ENCODE measurements at regions not wholly inside any gene's neighbourhood (a gene's known extent, or its start where the extent isn't known, plus 50 kb on each side); places are given as distances from the start of the nearest gene placed in this dataset.

GRCh38 chr13:83958531-83958930 lies 76.3 kb upstream of the SLITRK1 start:
- no peak for DNase-seq

DNA sequence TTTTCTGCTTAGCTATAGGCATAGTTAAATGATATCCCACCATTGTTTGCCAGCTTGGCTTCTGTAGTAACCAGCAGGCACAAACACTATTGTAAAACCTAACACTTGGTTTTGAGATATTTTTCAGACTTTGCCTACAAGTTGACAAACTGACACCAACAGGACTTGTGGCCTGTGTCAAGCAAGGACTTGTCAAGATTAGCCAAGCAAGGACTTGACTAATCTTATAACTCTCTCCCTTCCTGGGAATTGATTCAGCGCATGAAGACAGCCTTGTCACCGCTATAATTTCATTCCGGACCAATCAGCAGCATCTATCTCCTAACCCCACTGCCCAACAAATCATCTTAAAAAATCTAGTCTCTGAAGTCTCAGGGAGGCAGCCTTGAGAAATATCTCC lies 72.7 kb upstream of the SLITRK1 start:
- no peak for DNase-seq

DNA sequence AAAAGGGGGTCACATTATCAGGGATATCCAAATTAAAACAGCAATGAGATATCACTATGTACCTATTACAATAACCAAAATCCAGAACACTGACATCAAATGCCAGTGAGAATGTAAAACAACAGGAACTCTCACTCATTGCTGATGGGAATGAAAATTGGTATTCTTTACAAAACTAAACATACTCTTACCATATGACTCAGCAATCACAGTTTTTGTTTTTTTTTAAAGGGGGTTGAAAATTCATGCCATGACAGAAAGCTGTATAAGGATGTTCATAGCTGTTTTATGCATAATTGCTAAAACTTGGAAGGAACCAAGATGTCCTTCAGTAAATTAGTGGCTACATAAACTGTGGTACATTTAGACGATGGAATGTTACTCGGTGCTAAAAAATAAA lies 71.6 kb upstream of the SLITRK1 start:
- DNase-seq = no peak

GRCh38 chr13:83950293-83950692 lies 68.0 kb upstream of the SLITRK1 start:
- no peak for DNase-seq

DNA sequence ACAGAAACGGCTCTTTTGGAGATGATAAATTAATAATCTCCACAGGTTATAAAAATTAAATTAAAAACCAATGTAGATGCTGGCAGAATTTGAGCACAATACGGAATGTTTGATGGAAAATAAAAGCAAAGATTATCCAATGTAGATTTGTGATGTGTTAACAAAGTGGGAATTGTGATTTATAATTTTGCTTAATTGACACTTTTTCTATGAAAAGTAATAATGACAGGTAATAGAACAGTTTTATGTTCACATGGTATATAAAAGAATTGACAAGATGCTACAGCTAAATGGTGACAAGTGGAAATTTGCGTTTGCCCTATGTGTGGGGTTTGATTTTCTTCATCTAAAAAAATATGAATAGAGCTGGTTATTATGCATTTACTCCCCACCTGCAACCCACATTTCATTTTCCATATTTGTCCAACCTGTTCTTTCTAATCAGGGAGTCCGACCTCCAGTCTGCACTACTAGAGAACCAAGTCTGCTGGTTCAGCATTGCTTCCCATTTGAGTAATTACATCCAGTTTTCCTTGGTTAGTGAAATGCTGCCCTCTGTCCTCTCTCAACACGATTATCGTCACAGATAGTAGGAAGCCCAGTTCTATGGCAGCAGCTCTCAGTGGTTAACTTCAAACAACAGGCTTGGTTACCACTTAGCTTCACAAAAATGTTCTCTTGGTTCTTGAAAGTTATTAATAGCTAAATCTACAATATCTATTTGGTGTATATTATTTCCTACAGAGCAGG lies 61.4 kb upstream of the SLITRK1 start:
- DNase-seq = no peak

DNA sequence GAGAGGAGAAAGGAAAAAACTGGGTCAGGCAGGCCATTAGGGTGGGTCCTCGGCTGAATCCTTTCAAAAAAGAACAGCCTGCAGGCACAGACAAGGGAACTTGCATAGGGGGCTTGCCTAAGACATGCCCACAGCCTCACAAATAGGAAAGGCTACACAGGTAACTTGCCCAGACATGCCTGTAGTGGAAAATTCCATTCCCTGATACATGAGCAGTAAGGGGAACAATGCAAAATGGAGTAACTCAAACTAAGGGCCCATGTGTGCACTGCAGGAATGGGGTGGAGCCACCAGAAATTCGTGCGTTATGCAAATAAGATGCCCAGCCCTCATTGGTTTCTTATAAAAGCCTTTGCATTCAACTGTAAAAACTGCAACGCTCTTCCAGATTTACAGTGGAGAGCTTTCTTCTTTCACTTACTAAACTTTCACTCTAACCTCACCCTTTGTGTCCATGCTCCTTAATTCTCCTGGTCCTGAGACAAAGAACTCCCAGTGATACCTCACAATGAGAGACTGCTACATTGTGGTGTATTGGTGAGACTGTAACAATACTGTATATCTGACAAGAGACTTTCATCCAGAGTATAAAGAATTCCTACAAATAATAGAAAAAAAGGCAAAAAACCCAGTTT lies 59.5 kb upstream of the SLITRK1 start:
- DNase-seq = no peak

DNA sequence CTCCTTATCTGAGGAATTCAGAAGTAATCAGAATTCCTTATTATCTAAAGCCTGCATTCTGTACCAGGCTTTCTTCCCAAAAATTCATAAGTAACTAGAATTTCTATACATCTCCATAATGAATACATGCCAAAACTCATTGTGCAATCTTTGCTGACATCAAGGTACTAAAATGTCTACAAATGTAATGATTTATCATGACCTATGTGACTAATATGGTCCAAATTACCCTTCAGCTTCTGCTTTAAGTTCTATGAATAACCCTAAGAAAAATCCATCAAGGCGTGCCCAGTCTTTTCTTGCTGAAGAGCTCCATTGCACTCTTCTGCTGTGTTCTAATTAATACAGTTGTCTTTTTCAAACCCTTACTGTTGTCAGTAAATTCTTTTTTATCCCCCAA lies 58.5 kb upstream of the SLITRK1 start:
- no peak for DNase-seq

- no peak for DNase-seq
Measured at GRCh38 chr13:83937579-83937978, 55.3 kb upstream of the SLITRK1 start.

GRCh38 chr13:83935566-83935965 lies 53.3 kb upstream of the SLITRK1 start:
- DNase-seq = no peak
